Activated CD8-positive, alpha-beta memory T cell treated with anti-CD3 and anti-CD28 coated beads for 24 hours (primary cell): ENCODE measurements at regions not wholly inside any gene's neighbourhood (a gene's known extent, or its start where the extent isn't known, plus 50 kb on each side); places are given as distances from the start of the nearest gene placed in this dataset.

Experiments
- DNase-seq: peaks from one replicate; pipeline ENCODE4 v3.0.0-alpha.2; 2020

- DNase-seq = no peak
These were observed 305.7 kb upstream of the FAM98A start for GRCh38 chr2:33904801-33905200.

- no peak for DNase-seq
These were observed 304.6 kb upstream of the FAM98A start for GRCh38 chr2:33903701-33904100.

GRCh38 chr2:33903215-33903614, 304.1 kb upstream of the FAM98A start:
- no peak for DNase-seq

- no peak for DNase-seq
These were observed 301.5 kb upstream of the FAM98A start for GRCh38 chr2:33900610-33901009.

- no peak for DNase-seq
These were observed 298.6 kb upstream of the FAM98A start for GRCh38 chr2:33897741-33898140.

GRCh38 chr2:33893824-33894223, 294.7 kb upstream of the FAM98A start:
- DNase-seq = no peak

- DNase-seq = no peak
These were observed 292.5 kb upstream of the FAM98A start for GRCh38 chr2:33891616-33892015.

- no peak for DNase-seq
These were observed 291.6 kb upstream of the FAM98A start for GRCh38 chr2:33890686-33891085.

GRCh38 chr2:33877348-33878016, 278.4 kb upstream of the FAM98A start:
- DNase-seq = no peak

GRCh38 chr2:33873076-33873605, 274.0 kb upstream of the FAM98A start:
- DNase-seq = no peak

- no peak for DNase-seq
These were observed 260.8 kb upstream of the FAM98A start for GRCh38 chr2:33859811-33860461.

GRCh38 chr2:33859176-33859575, 260.1 kb upstream of the FAM98A start:
- no peak for DNase-seq

- DNase-seq = no peak
These were observed 249.4 kb upstream of the FAM98A start for GRCh38 chr2:33848486-33848885.

- no peak for DNase-seq
These were observed 240.7 kb upstream of the FAM98A start for GRCh38 chr2:33839791-33840190.

GRCh38 chr2:33836628-33837027, 237.5 kb upstream of the FAM98A start:
- DNase-seq = no peak

- no peak for DNase-seq
These were observed 236.8 kb upstream of the FAM98A start for GRCh38 chr2:33835911-33836310.

- no peak for DNase-seq
These were observed 223.9 kb upstream of the FAM98A start for GRCh38 chr2:33822964-33823363.

GRCh38 chr2:33812707-33813106, 213.6 kb upstream of the FAM98A start:
- DNase-seq = no peak

- DNase-seq = no peak
These were observed 211.1 kb upstream of the FAM98A start for GRCh38 chr2:33810046-33810835.

GRCh38 chr2:33806041-33806440, 206.9 kb upstream of the FAM98A start:
- no peak for DNase-seq

GRCh38 chr2:33804155-33804554, 205.1 kb upstream of the FAM98A start:
- no peak for DNase-seq

- no peak for DNase-seq
These were observed 197.4 kb upstream of the FAM98A start for GRCh38 chr2:33796511-33796910.

GRCh38 chr2:33791625-33792024, 192.5 kb upstream of the FAM98A start:
- DNase-seq = no peak

- no peak for DNase-seq
These were observed 188.9 kb upstream of the FAM98A start for GRCh38 chr2:33788044-33788443.
